Epithelial cell of proximal tubule (primary cell): ENCODE measurements at regions not wholly inside any gene's neighbourhood (a gene's known extent, or its start where the extent isn't known, plus 50 kb on each side); places are given as distances from the start of the nearest gene placed in this dataset.

Source experiments
- DNase-seq: peaks from one replicate; pipeline ENCODE4 v3.0.0-alpha.2; 2011; ENCODE audit warnings: low read depth
- H3K4me3 ChIP-seq: 2 replicates; pipeline ENCODE4 v1.5.1; 2011; ENCODE audit warnings: low read depth, mild to moderate bottlenecking, low read length
- TF ChIP-seq, protein P1 (sequence below): conservative IDR thresholded peaks from 2 replicates; pipeline ENCODE4 v1.5.1; 2012; ENCODE audit warnings: low read depth, mild to moderate bottlenecking, low read length

DNA sequence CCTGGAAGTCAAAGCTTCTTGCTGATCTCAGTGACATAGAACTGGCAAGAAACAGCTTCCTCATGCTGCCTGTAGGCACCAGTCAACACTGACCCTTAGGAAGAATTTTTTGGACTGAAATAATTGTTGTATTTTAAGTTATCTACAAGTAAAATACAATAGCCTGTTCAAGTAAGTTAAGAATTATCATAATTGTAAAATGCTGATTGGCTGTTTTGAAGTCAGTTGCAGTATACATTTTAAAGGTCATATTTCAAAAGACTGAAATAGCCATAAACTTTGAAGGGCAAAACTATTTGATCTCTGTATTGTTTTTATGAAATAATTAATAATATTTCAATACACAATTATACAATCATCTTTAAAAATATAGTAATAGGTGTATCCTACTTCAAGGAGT lies 794.9 kb downstream of the MAT2B start:
- TF ChIP-seq, protein P1, sequence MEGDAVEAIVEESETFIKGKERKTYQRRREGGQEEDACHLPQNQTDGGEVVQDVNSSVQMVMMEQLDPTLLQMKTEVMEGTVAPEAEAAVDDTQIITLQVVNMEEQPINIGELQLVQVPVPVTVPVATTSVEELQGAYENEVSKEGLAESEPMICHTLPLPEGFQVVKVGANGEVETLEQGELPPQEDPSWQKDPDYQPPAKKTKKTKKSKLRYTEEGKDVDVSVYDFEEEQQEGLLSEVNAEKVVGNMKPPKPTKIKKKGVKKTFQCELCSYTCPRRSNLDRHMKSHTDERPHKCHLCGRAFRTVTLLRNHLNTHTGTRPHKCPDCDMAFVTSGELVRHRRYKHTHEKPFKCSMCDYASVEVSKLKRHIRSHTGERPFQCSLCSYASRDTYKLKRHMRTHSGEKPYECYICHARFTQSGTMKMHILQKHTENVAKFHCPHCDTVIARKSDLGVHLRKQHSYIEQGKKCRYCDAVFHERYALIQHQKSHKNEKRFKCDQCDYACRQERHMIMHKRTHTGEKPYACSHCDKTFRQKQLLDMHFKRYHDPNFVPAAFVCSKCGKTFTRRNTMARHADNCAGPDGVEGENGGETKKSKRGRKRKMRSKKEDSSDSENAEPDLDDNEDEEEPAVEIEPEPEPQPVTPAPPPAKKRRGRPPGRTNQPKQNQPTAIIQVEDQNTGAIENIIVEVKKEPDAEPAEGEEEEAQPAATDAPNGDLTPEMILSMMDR: no peak
- DNase-seq: no peak
- no peak overlapping the region for H3K4me3 ChIP-seq

GRCh38 chr5:164301136-164301535 lies 795.7 kb downstream of the MAT2B start:
- TF ChIP-seq, protein P1: no peak

DNA sequence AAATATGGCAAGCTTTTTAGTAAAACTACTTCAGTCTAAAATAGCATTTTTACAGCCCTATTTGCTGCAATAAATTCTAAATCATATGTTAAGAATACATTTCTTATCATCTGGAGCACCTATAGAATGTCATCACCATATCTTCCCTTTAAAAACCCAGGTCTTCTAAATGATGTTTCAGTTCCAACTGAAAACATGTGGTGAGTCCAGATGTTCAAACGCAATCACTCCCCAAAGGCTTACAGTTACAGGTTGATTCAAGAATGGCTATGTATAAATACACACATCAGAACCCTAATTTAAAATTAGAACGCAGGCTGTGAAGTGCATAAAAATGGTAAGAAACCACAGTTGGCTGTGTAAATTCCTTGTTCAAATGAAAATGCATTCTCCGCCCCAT lies 796.3 kb downstream of the MAT2B start:
- no peak for DNase-seq
- TF ChIP-seq, protein P1: no peak
- no peak overlapping the region for H3K4me3 ChIP-seq

More at GRCh38 chr5:164301136-164301535, 795.7 kb downstream of the MAT2B start:
- no peak overlapping the region for H3K4me3 ChIP-seq
- DNase-seq: no peak

- H3K4me3 ChIP-seq: no peak overlapping the region
- no peak for DNase-seq
- TF ChIP-seq, protein P1: no peak
Measured at GRCh38 chr5:164302533-164303235, 797.3 kb downstream of the MAT2B start.

DNA sequence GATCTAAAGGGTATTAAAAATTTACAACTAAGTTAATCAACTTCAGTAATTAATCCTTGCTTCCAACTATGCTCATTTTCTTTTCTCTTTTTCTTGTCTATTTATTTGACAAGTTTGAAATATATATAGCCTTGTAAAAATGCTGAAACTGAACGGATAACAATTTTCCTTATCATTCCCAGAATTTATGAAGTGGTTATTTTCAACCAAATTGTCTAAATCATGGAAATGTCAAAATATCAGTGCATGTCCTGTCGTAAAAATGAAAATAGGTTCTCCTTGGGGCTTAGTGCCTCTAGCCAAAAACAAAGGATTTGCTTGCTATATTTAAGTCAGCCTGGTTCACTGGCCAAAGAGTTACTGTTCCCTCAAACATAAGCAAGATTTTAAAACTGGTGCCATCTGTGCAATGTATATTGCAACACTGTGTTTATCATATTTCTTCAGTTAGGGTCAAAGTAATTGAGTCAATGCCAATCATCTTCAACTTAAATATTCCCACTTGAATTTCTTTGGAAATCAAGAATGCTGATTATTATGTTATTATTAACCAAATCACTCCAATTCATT lies 798.3 kb downstream of the MAT2B start:
- DNase-seq: no peak
- H3K4me3 ChIP-seq: no peak overlapping the region
- TF ChIP-seq, protein P1: no peak

DNA sequence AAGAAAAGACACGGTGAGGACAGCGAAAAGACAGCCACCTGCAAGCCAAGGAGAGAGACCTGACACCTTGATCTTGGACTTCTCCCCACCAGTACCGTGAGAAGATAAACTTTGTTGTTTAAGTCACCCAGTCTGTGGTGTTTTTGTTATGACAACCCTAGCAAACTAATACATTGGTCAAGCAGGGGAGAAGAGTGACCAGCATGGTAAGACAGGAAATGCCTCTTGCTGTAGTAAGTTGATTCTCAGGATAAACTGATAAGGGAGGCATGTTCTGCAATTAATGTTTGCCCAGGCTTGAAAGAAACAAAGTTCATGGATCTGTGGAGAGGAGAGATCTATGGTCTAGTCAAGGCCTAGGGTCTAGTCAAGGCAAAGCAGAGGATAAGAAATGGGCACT lies 801.2 kb downstream of the MAT2B start:
- DNase-seq: no peak
- TF ChIP-seq, protein P1: no peak
- H3K4me3 ChIP-seq: no peak overlapping the region

DNA sequence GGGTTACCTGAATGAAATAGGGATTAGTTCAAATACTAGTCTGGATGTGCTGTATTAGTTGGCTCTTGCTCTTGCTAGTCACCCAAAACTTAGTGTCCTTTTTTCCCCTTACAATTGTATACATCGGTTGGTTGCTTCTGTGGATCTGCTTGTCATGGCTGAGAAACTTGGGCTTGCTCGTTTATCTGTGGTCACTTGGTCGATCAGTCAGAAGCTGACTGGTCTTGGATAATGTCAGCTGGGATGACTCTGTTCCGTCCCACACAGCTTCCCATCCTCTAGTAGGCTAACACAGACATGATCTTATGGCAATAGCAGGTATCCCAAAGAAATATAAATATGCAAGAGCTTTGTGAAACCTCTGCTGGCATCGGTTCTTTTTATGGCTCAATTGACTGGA lies 807.4 kb downstream of the MAT2B start:
- no peak overlapping the region for H3K4me3 ChIP-seq
- TF ChIP-seq, protein P1: no peak
- no peak for DNase-seq
